PFSK-1 (cell line): ENCODE measurements at regions not wholly inside any gene's neighbourhood (a gene's known extent, or its start where the extent isn't known, plus 50 kb on each side); places are given as distances from the start of the nearest gene placed in this dataset.

Experiments
- FOXP2 ChIP-seq: optimal IDR thresholded peaks from 2 replicates; pipeline ENCODE3; 2011; ENCODE audit warnings: borderline replicate concordance, control low read depth, inconsistent platforms; ENCODE audit not compliant: insufficient read depth; ENCODE audit errors: extremely low read length, extremely low read depth
- POLR2AphosphoS5 ChIP-seq: IDR thresholded peaks from 2 replicates; pipeline ENCODE4 v1.6.1; 2012; ENCODE audit warnings: low read depth, mild to moderate bottlenecking, control low read depth, low read length, moderate library complexity
- REST ChIP-seq, 2 experiments: IDR thresholded peaks; 2 replicates each; pipeline versions ENCODE4 v1.6.1 to v1.8.0; 2011 to 2012; ENCODE audit warnings: low read depth in 2 of 2, low read length in 2 of 2, control low read depth in 1 of 2, inconsistent platforms in 1 of 2, mild to moderate bottlenecking in 1 of 2, moderate library complexity in 1 of 2; ENCODE audit not compliant: insufficient read depth in 1 of 2
- SIN3A ChIP-seq: IDR thresholded peaks from 2 replicates; pipeline ENCODE4 v1.6.1; 2012; ENCODE audit warnings: mild to moderate bottlenecking, low read length, moderate library complexity, borderline replicate concordance; ENCODE audit not compliant: insufficient read depth
- TAF1 ChIP-seq: IDR thresholded peaks from 2 replicates; pipeline ENCODE4 v1.6.1; 2012; ENCODE audit warnings: low read length, control low read depth, borderline replicate concordance; ENCODE audit not compliant: insufficient read depth

GRCh38 chr20:53713328-53714056, 119.9 kb upstream of the ZNF217 start:
- TF ChIP-seq REST (IDR thresholded peaks at IDR 0.05; ENCODE audit: insufficient read depth in 1 of 2, low read depth in 2 of 2, low read length in 2 of 2) (no peak), SIN3A (no peak), POLR2AphosphoS5 (no peak), FOXP2 (no peak), TAF1 (no peak)

- no peak for TF ChIP-seq TAF1
- no peak for TF ChIP-seq FOXP2
- no peak for TF ChIP-seq POLR2AphosphoS5
- no peak for TF ChIP-seq REST (IDR thresholded peaks at IDR 0.05; ENCODE audit: insufficient read depth in 1 of 2, low read depth in 2 of 2, low read length in 2 of 2)
- TF ChIP-seq SIN3A, result no peak
Observed at GRCh38 chr20:53712212-53712977, 118.8 kb upstream of the ZNF217 start.

- TF ChIP-seq TAF1, result no peak
- no peak for TF ChIP-seq SIN3A
- no peak for TF ChIP-seq POLR2AphosphoS5
- no peak for TF ChIP-seq FOXP2
- no peak for TF ChIP-seq REST (IDR thresholded peaks at IDR 0.05; ENCODE audit: insufficient read depth in 1 of 2, low read depth in 2 of 2, low read length in 2 of 2)
Observed at GRCh38 chr20:53711333-53712211, 117.9 kb upstream of the ZNF217 start.

GRCh38 chr20:53708129-53708968, 114.7 kb upstream of the ZNF217 start:
- TF ChIP-seq REST (IDR thresholded peaks at IDR 0.05; ENCODE audit: insufficient read depth in 1 of 2, low read depth in 2 of 2, low read length in 2 of 2) (no peak), FOXP2 (no peak), POLR2AphosphoS5 (no peak), TAF1 (no peak), SIN3A (no peak)
